ENCODE measurements at regions not wholly inside any gene's neighbourhood (a gene's known extent, or its start where the extent isn't known, plus 50 kb on each side); places are given as distances from the start of the nearest gene placed in this dataset.

DNA sequence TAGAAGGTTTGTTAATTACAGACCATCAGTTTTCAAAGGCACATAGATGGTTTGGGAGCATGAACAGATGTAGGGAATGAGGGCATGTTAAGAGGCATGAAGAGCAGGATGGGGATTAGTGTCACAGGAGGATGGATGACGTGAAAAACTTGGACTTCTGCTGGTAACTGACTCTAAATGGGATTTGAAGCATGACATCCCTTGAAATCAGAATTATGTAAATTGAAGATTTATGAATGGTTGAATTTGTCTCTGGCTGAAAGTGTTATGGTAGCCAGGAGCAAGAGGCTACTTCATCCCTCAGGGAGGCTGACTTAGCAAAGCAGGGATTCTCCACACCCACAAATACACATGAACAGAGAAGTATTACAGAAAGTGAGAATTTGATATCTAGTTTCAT, 454.6 kb downstream of the MAGEB5 start:
- no peak overlapping the region for H3K4me3 ChIP-seq
- no peaks in the 10 kb centered on the region for H3K4me1 ChIP-seq
- no peak for DNase-seq
- in situ Hi-C loops (cut with MboI; ENCODE audit: low pct_ligation_motif_present in 1 of 4, low pct_unique_long_range_greater_than_20kb in 1 of 4, low sequenced_read_pairs in 3 of 4): no loop called here
- TF ChIP-seq, protein P1, sequence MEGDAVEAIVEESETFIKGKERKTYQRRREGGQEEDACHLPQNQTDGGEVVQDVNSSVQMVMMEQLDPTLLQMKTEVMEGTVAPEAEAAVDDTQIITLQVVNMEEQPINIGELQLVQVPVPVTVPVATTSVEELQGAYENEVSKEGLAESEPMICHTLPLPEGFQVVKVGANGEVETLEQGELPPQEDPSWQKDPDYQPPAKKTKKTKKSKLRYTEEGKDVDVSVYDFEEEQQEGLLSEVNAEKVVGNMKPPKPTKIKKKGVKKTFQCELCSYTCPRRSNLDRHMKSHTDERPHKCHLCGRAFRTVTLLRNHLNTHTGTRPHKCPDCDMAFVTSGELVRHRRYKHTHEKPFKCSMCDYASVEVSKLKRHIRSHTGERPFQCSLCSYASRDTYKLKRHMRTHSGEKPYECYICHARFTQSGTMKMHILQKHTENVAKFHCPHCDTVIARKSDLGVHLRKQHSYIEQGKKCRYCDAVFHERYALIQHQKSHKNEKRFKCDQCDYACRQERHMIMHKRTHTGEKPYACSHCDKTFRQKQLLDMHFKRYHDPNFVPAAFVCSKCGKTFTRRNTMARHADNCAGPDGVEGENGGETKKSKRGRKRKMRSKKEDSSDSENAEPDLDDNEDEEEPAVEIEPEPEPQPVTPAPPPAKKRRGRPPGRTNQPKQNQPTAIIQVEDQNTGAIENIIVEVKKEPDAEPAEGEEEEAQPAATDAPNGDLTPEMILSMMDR (IDR thresholded peaks at IDR 0.05): no peak
- no peak for TF ChIP-seq POLR2A (IDR thresholded peaks at IDR 0.05)
- TF ChIP-seq POLR2AphosphoS5 (IDR thresholded peaks at IDR 0.05): no peak
- TF ChIP-seq EP300 (IDR thresholded peaks at IDR 0.05; ENCODE audit: low read depth): no peak
- no peaks in the 10 kb centered on the region for H3K27me3 ChIP-seq
- WGBS, 2 donors (ENCODE audit: low coverage in 1 of 2): 50% methylated on average over 1 of the region's 1 CpG; no CpG with 5 or more reads in 1 of the 2 donors
- no peaks in the 10 kb centered on the region for H3K9me3 ChIP-seq
- no peak overlapping the region for H3K27ac ChIP-seq
- intact Hi-C loops (cut with DNase I; ENCODE audit: low total_unique reads): no loop called here
- no peaks in the 10 kb centered on the region for H3K36me3 ChIP-seq

DNA sequence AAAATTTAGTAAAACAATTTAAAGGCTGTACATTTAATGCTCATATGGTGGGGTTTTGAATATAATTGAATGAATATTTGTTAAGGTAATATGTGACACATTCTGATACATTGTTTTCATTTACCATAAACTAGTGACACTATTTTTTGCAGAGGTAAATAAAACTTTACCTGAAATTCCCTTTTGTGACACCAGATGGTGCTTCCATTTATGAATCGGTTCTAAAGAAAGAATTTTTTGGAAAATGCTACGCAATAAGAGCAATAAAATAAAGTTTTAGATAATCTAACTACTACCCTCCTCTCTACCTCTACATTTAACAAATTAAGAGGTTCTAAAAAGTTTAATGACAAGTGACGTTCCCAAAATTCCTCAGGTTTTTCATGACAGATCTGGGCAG, 448.9 kb downstream of the MAGEB5 start:
- in situ Hi-C loops (cut with MboI; ENCODE audit: low pct_ligation_motif_present in 1 of 4, low pct_unique_long_range_greater_than_20kb in 1 of 4, low sequenced_read_pairs in 3 of 4) (no loop called here), intact Hi-C loops (cut with DNase I; ENCODE audit: low total_unique reads) (no loop called here)
- TF ChIP-seq, protein P1 (IDR thresholded peaks at IDR 0.05): no peak
- TF ChIP-seq POLR2A (IDR thresholded peaks at IDR 0.05) (no peak), POLR2AphosphoS5 (IDR thresholded peaks at IDR 0.05) (no peak), EP300 (IDR thresholded peaks at IDR 0.05; ENCODE audit: low read depth) (no peak)
- no peak for DNase-seq
- Histone ChIP-seq H3K36me3 (no peaks in the 10 kb centered on the region), H3K4me1 (no peaks in the 10 kb centered on the region), H3K9me3 (no peaks in the 10 kb centered on the region), H3K27me3 (no peaks in the 10 kb centered on the region), H3K27ac (no peak overlapping the region), H3K4me3 (no peak overlapping the region)
- 74 to 75% methylated on average over 3 of the region's 3 CpGs for WGBS, 2 donors (ENCODE audit: low coverage in 1 of 2)

DNA sequence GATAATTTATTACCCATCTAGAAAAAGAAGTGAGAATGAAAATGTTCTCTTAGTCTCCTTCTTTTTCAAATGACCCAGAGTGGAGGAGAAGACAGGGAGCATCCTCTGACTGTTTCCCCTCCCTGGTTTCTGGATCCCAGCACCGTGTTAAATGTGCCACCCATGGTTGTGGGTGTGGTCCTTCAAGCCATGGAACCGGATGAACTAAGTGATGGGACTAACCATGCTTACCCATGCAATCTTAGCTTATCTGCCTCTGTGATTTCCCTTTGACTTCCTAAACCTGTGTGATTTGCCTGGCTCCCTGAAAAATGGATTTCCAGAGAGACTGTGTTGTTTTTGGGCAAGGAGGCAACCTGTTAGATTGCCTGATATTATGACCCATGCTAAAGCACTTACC, 437.1 kb downstream of the MAGEB5 start:
- H3K9me3 ChIP-seq: no peaks in the 10 kb centered on the region
- intact Hi-C loops (cut with DNase I; ENCODE audit: low total_unique reads) (no loop called here), in situ Hi-C loops (cut with MboI; ENCODE audit: low pct_ligation_motif_present in 1 of 4, low pct_unique_long_range_greater_than_20kb in 1 of 4, low sequenced_read_pairs in 3 of 4) (no loop called here)
- WGBS, 2 donors (ENCODE audit: low coverage in 1 of 2): 81% methylated on average over 2 of the region's 2 CpGs; no CpG with 5 or more reads in 1 of the 2 donors
- no peaks in the 10 kb centered on the region for H3K36me3 ChIP-seq
- no peak overlapping the region for H3K27ac ChIP-seq
- H3K4me1 ChIP-seq: no peaks in the 10 kb centered on the region
- no peak overlapping the region for H3K4me3 ChIP-seq
- no peak for DNase-seq
- TF ChIP-seq POLR2AphosphoS5 (IDR thresholded peaks at IDR 0.05): no peak
- TF ChIP-seq, protein P1 (IDR thresholded peaks at IDR 0.05): no peak
- no peak for TF ChIP-seq POLR2A (IDR thresholded peaks at IDR 0.05)
- no peak for TF ChIP-seq EP300 (IDR thresholded peaks at IDR 0.05; ENCODE audit: low read depth)
- no peaks in the 10 kb centered on the region for H3K27me3 ChIP-seq

DNA sequence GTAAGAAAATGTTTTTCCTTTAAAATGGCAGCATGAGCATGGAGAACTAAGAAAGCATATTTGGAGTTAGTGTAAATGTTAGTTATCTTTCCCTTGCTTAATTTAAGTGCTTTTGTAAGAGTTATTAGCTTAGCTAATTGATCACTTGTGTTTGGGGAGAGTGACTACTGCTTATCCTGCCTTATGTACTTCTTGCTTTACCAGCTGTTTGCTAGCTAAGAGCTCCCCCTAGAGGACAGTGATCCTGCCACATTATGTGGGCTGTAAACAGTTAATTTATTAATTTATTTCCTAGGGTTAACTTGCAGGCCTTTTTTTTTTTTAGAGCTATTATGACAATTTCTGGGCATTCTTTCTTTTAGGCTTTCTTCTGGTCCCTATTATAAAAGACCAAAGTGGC, 435.8 kb downstream of the MAGEB5 start:
- no peaks in the 10 kb centered on the region for H3K27me3 ChIP-seq
- in situ Hi-C loops (cut with MboI; ENCODE audit: low pct_ligation_motif_present in 1 of 4, low pct_unique_long_range_greater_than_20kb in 1 of 4, low sequenced_read_pairs in 3 of 4) (no loop called here), intact Hi-C loops (cut with DNase I; ENCODE audit: low total_unique reads) (no loop called here)
- no peaks in the 10 kb centered on the region for H3K36me3 ChIP-seq
- no peak overlapping the region for H3K4me3 ChIP-seq
- no peak for TF ChIP-seq POLR2AphosphoS5 (IDR thresholded peaks at IDR 0.05)
- TF ChIP-seq POLR2A (IDR thresholded peaks at IDR 0.05): no peak
- TF ChIP-seq, protein P1 (IDR thresholded peaks at IDR 0.05): no peak
- no peak for TF ChIP-seq EP300 (IDR thresholded peaks at IDR 0.05; ENCODE audit: low read depth)
- H3K4me1 ChIP-seq: no peaks in the 10 kb centered on the region
- no peak overlapping the region for H3K27ac ChIP-seq
- no peak for DNase-seq
- no peaks in the 10 kb centered on the region for H3K9me3 ChIP-seq

Measured in transverse colon (tissue), 4 donors.